HEK293T (cell line): ENCODE measurements at regions not wholly inside any gene's neighbourhood (a gene's known extent, or its start where the extent isn't known, plus 50 kb on each side); places are given as distances from the start of the nearest gene placed in this dataset.

Source experiments
- FOXA1 ChIP-seq: fragments of 450-650 bp; IDR thresholded peaks from 2 replicates; pipeline ENCODE4 v1.6.1; 2016; ENCODE audit warnings: mild to moderate bottlenecking
- FOXM1 ChIP-seq: fragments of 450-650 bp; IDR thresholded peaks from 2 replicates; pipeline ENCODE4 v1.6.1; 2017; ENCODE audit warnings: mild to moderate bottlenecking, borderline replicate concordance
- L3MBTL2 ChIP-seq: fragments of 450-650 bp; conservative IDR thresholded peaks from 2 replicates; pipeline ENCODE4 v1.6.1; 2016; ENCODE audit warnings: mild to moderate bottlenecking
- SP1 ChIP-seq: fragments of 450-650 bp; IDR thresholded peaks from 2 replicates; pipeline ENCODE4 v1.6.1; 2017
- SUZ12 ChIP-seq: fragments of 450-650 bp; IDR thresholded peaks from 2 replicates; pipeline ENCODE4 v1.6.1; 2016; ENCODE audit warnings: mild to moderate bottlenecking

DNA sequence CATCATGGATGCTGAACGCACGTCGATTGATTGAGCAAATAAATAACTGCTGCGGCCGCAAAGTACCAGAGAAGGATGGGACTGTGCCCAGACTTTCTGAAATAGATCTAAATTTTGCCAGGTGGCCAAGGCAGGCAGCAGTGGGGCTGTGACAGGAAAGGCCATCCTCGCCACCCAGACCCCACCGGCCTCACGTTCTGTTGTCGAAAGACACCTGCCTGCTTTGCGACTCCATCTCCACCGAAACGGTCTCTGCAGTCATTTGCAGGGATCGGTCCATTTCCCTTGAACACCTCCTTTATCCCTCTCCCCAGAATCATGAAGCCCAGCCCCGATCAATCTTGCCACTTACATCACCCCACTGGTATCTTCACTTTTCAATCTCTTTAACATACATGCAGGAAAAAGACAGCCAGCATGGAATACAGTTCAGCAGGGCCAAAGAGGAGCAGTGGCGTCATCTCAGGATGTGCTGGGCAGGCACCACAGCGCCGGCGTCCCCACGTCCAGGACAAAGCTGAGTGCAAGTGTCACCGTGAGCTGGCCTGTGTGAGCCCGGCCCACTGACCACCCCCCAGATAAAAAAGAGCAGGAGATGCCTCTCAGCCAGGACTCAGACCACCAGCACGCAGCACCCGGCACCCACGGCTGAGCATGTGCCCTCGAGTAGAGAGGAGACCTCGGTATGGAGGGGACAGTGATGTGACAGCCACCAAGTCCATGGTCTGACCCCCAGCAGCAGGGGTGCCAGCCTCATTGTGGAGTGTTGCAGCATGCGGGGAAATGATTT is 610.3 kb downstream of the TBC1D22A start:
- TF ChIP-seq SP1 (no peak), FOXA1 (no peak), FOXM1 (no peak), L3MBTL2 (no peak), SUZ12 (no peak)
